HepG2 (cell line): ENCODE measurements at regions not wholly inside any gene's neighbourhood (a gene's known extent, or its start where the extent isn't known, plus 50 kb on each side); places are given as distances from the start of the nearest gene placed in this dataset.

Experiments
- ATAC-seq: fragments of 200-7000 bp; cut with Tn5 transposase; 3 replicates; pipeline ENCODE4 v1.9.1; 2020; ENCODE audit warnings: mild to moderate bottlenecking, moderate library complexity
- BruUV-seq: library from RNA; stranded (reverse); fragments of 400-500 nt; replicated peaks from 2 replicates; lab custom pipeline; 2021; lab: Mats Ljungman, UMichigan
- CTCF ChIA-PET: fragments of 300-600 bp; formaldehyde crosslinking; extraction: SDS; loops from one replicate; lab custom pipeline; 2021; ENCODE audit warnings: low total read pairs, inconsistent platforms, low intra/inter-chr PET ratio; lab: Yijun Ruan, JAX
- POLR2A ChIA-PET: fragments of 350-600 bp; sonication (Branson Sonifier 250); formaldehyde crosslinking; loops from one replicate; lab custom pipeline; 2020; ENCODE audit warnings: antibody characterized with exemption, inconsistent platforms; lab: Yijun Ruan, JAX
- DNase-seq: peaks from one replicate; pipeline ENCODE4 v3.0.0-alpha.2; 2015; ENCODE audit warnings: low spot score
- FAIRE-seq: peaks from 3 replicates; lab custom pipeline; 2011; peaks lifted over from hg19 to GRCh38; lab: Jason Lieb, UNC
- H2AFZ ChIP-seq: one replicate; pipeline ENCODE4 v1.6.1; 2011; ENCODE audit warnings: low read length, inconsistent platforms
- H3K27ac ChIP-seq: fragments of 300-600 bp; 3 replicates; pipeline ENCODE4 v1.8.0; 2011; ENCODE audit warnings: mixed run types, mild to moderate bottlenecking, mixed read lengths, low read length, inconsistent platforms; ENCODE audit not compliant: insufficient read depth; ENCODE audit errors: extremely low read length
- H3K27me3 ChIP-seq, 2 experiments: fragments of 200-600 bp in 1 of 2; 2 replicates in 1 of 2; 3 replicates in 1 of 2; pipeline versions ENCODE4 v1.6.0 to v1.8.0; 2011; ENCODE audit warnings: low read length in 2 of 2, mild to moderate bottlenecking in 2 of 2, moderate library complexity in 2 of 2, inconsistent platforms in 1 of 2; ENCODE audit not compliant: insufficient read depth in 2 of 2, control insufficient read depth in 1 of 2
- H3K36me3 ChIP-seq, 2 experiments: fragments of 200-600 bp in 1 of 2; replicated peaks in 1 of 2; 2 replicates in 1 of 2; 3 replicates in 1 of 2; pipeline versions ENCODE4 v1.5.1 to v1.8.0; 2011; ENCODE audit warnings: low read length in 2 of 2, inconsistent platforms in 1 of 2; ENCODE audit not compliant: insufficient read depth in 2 of 2, control insufficient read depth in 1 of 2
- H3K4me1 ChIP-seq: 2 replicates; pipeline ENCODE4 v1.5.1; 2012; ENCODE audit warnings: low read length, inconsistent platforms; ENCODE audit not compliant: insufficient read depth
- H3K4me2 ChIP-seq: 2 replicates; pipeline ENCODE4 v1.6.0; 2011; ENCODE audit warnings: low read depth, low read length, inconsistent platforms
- H3K4me3 ChIP-seq, 3 experiments: fragments of 200-600 bp in 1 of 3; sonication (generic), shearing (Covaris generic) in 1 of 3; replicated peaks in 1 of 3; 2 replicates each; pipeline ENCODE4 v1.5.1; 2011 to 2016; ENCODE audit warnings: low read length in 3 of 3, inconsistent platforms in 2 of 3, low read depth in 2 of 3, mild to moderate bottlenecking in 2 of 3, control low read depth in 1 of 3, mixed read lengths in 1 of 3; ENCODE audit not compliant: insufficient read depth in 1 of 3
- H3K79me2 ChIP-seq: one replicate; pipeline ENCODE4 v1.6.1; 2011; ENCODE audit warnings: low read length, inconsistent platforms; ENCODE audit not compliant: insufficient read depth
- H3K9ac ChIP-seq: 2 replicates; pipeline ENCODE4 v1.6.0; 2011; ENCODE audit warnings: mild to moderate bottlenecking, low read depth, low read length, inconsistent platforms; ENCODE audit not compliant: insufficient read depth
- H3K9me3 ChIP-seq: 2 replicates; pipeline ENCODE4 v1.5.1; 2012; ENCODE audit warnings: mild to moderate bottlenecking, low read length
- H4K20me1 ChIP-seq: 2 replicates; pipeline ENCODE4 v1.6.0; 2011; ENCODE audit warnings: inconsistent platforms, mild to moderate bottlenecking, low read length, moderate library complexity; ENCODE audit not compliant: insufficient read depth
- ARNT2 ChIP-seq: sonication (generic); formaldehyde crosslinking; IDR thresholded peaks from 2 replicates; pipeline ENCODE4 v1.8.0; 2022; ENCODE audit warnings: mild to moderate bottlenecking, low read depth, missing genetic modification reagents, moderate library complexity
- CREB1 ChIP-seq, 2 experiments: fragments of 450-650 bp in 1 of 2; IDR thresholded peaks; 2 replicates each; pipeline ENCODE4 v1.6.1; 2016 to 2017; ENCODE audit warnings: control low read depth in 1 of 2, mild to moderate bottlenecking in 1 of 2, missing compliant biosample characterization in 1 of 2, missing genetic modification characterization in 1 of 2
- ELF4 ChIP-seq: sonication (generic); formaldehyde crosslinking; IDR thresholded peaks from 2 replicates; pipeline ENCODE4 v1.5.0; 2020; ENCODE audit warnings: missing genetic modification reagents, mild to moderate bottlenecking, moderate library complexity, borderline replicate concordance
- NONO ChIP-seq, 2 experiments: fragments of 450-650 bp in 1 of 2; sonication (generic) in 1 of 2; formaldehyde crosslinking in 1 of 2; IDR thresholded peaks in 1 of 2; conservative IDR thresholded peaks in 1 of 2; 2 replicates each; pipeline versions ENCODE4 v1.6.1 to v1.8.0; 2017 to 2022; ENCODE audit warnings: mild to moderate bottlenecking in 1 of 2, missing genetic modification reagents in 1 of 2, moderate library complexity in 1 of 2
- PBX2 ChIP-seq: IDR thresholded peaks from 2 replicates; pipeline ENCODE4 v1.6.1; 2016; ENCODE audit warnings: control low read depth
- RELA ChIP-seq: sonication (generic); formaldehyde crosslinking; IDR thresholded peaks from 2 replicates; pipeline ENCODE4 v1.4.0; 2020; ENCODE audit warnings: missing genetic modification reagents
- TGIF2 ChIP-seq: IDR thresholded peaks from 2 replicates; pipeline ENCODE4 v1.6.1; 2016; ENCODE audit warnings: control low read depth, missing compliant biosample characterization
- TP53 ChIP-seq: sonication (generic); formaldehyde crosslinking; conservative IDR thresholded peaks from 2 replicates; pipeline ENCODE4 v1.4.0; 2020; ENCODE audit warnings: missing genetic modification reagents
- U2AF1 ChIP-seq: fragments of 200-400 bp; formaldehyde crosslinking; optimal IDR thresholded peaks from 2 replicates; pipeline ENCODE3; 2017; ENCODE audit warnings: mild to moderate bottlenecking, low read depth, low read length
- ZNF143 ChIP-seq: sonication (generic); formaldehyde crosslinking; IDR thresholded peaks from 2 replicates; pipeline ENCODE4 v1.4.0; 2020; ENCODE audit warnings: missing genetic modification reagents
- ZNF468 ChIP-seq: sonication (generic); formaldehyde crosslinking; IDR thresholded peaks from 2 replicates; pipeline ENCODE4 v1.8.0; 2022; ENCODE audit warnings: mild to moderate bottlenecking, moderate library complexity, missing genetic modification reagents
- WGBS: methylation state at CpG from one replicate; pipeline ENCODE4 v1.1.6; 2017; ENCODE audit warnings: low lambda C conversion rate; 5-methylcytosine and 5-hydroxymethylcytosine counted together
- in situ Hi-C: cut with HindIII; loops from 2 replicates; pipeline ENCODE4 v1.10.0; 2017; ENCODE audit warnings: low pct_unique_long_range_greater_than_20kb; ENCODE audit not compliant: extremely low pct_ligation_motif_present
- intact Hi-C: fragments of 100-400 bp; cut with micrococcal nuclease; formaldehyde crosslinking; loops from one replicate; pipeline ENCODE4 v1.10.0; 2022; ENCODE audit not compliant: unreplicated experiment
- TF ChIP-seq, protein P1 (sequence below): sonication (generic); formaldehyde crosslinking; IDR thresholded peaks from 2 replicates; pipeline ENCODE4 v1.5.0; 2020; ENCODE audit warnings: missing genetic modification reagents
- TF ChIP-seq, protein P2 (sequence below), 2 experiments: fragments of 450-650 bp in 1 of 2; sonication (generic) in 1 of 2; formaldehyde crosslinking in 1 of 2; IDR thresholded peaks; 2 replicates each; pipeline versions ENCODE4 v1.6.1 to v1.8.0; 2016 to 2022; ENCODE audit warnings: antibody characterized with exemption in 1 of 2, mild to moderate bottlenecking in 1 of 2, missing genetic modification reagents in 1 of 2

DNA sequence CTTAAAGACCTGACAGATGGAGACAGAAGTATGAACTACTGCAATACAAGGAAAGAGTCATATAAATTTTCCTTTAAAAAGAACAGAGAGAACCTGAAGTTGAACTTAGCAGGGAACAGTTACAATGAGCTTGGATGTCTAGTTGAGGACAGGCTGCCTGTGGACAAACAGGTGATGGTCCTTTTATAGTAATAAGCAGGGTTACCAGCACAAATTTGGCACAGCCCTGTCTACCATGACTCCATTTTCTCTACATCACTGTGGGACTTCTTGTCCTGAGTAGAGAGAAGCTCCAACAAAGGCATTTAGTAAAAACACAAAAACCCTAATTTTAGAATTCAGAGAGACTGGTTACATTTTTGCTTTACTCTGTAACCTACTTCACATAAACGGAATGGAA is 448.1 kb downstream of the PLCL1 start:
- BruUV-seq: no TSS peak
- H3K9me3 ChIP-seq: no peaks in the 10 kb centered on the region
- TF ChIP-seq PBX2 (no peak), NONO (IDR thresholded peaks at IDR 0.05) (no peak), NONO (CRISPR knock-in tag; conservative IDR thresholded peaks at IDR 0.05) (no peak), ELF4 (CRISPR knock-in tag) (no peak), RELA (no peak), TGIF2 (CRISPR knock-in tag) (no peak), TP53 (CRISPR knock-in tag) (no peak), ZNF468 (CRISPR knock-in tag) (no peak), ZNF143 (CRISPR knock-in tag) (no peak), CREB1 (IDR thresholded peaks at IDR 0.05) (no peak), CREB1 (CRISPR knock-in tag; IDR thresholded peaks at IDR 0.05) (no peak), ARNT2 (CRISPR knock-in tag) (no peak), U2AF1 (no peak)
- TF ChIP-seq, protein P1, sequence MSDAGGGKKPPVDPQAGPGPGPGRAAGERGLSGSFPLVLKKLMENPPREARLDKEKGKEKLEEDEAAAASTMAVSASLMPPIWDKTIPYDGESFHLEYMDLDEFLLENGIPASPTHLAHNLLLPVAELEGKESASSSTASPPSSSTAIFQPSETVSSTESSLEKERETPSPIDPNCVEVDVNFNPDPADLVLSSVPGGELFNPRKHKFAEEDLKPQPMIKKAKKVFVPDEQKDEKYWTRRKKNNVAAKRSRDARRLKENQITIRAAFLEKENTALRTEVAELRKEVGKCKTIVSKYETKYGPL (CRISPR knock-in tag): no peak
- TF ChIP-seq, protein P2, sequence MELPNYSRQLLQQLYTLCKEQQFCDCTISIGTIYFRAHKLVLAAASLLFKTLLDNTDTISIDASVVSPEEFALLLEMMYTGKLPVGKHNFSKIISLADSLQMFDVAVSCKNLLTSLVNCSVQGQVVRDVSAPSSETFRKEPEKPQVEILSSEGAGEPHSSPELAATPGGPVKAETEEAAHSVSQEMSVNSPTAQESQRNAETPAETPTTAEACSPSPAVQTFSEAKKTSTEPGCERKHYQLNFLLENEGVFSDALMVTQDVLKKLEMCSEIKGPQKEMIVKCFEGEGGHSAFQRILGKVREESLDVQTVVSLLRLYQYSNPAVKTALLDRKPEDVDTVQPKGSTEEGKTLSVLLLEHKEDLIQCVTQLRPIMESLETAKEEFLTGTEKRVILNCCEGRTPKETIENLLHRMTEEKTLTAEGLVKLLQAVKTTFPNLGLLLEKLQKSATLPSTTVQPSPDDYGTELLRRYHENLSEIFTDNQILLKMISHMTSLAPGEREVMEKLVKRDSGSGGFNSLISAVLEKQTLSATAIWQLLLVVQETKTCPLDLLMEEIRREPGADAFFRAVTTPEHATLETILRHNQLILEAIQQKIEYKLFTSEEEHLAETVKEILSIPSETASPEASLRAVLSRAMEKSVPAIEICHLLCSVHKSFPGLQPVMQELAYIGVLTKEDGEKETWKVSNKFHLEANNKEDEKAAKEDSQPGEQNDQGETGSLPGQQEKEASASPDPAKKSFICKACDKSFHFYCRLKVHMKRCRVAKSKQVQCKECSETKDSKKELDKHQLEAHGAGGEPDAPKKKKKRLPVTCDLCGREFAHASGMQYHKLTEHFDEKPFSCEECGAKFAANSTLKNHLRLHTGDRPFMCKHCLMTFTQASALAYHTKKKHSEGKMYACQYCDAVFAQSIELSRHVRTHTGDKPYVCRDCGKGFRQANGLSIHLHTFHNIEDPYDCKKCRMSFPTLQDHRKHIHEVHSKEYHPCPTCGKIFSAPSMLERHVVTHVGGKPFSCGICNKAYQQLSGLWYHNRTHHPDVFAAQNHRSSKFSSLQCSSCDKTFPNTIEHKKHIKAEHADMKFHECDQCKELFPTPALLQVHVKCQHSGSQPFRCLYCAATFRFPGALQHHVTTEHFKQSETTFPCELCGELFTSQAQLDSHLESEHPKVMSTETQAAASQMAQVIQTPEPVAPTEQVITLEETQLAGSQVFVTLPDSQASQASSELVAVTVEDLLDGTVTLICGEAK (IDR thresholded peaks at IDR 0.05): no peak
- TF ChIP-seq, protein P2 (CRISPR knock-in tag; IDR thresholded peaks at IDR 0.05): no peak
- no peak overlapping the region for H2AFZ ChIP-seq
- H3K27ac ChIP-seq: no peak overlapping the region
- H3K4me1 ChIP-seq: no peaks in the 10 kb centered on the region
- no peaks in the 10 kb centered on the region for H3K27me3 ChIP-seq
- no peak overlapping the region for H3K4me3 ChIP-seq
- intact Hi-C loops (no loop called here), in situ Hi-C loops (no loop called here)
- WGBS: 0% methylated on average over 1 of the region's 1 CpG
- CTCF ChIA-PET: no interaction called here
- FAIRE-seq (no peak), ATAC-seq (no peak), DNase-seq (no peak)
- H3K36me3 ChIP-seq: no peaks in the 10 kb centered on the region
- no peaks in the 10 kb centered on the region for H3K79me2 ChIP-seq
- H4K20me1 ChIP-seq: no peaks in the 10 kb centered on the region
- H3K4me2 ChIP-seq: no peak overlapping the region
- POLR2A ChIA-PET: no interaction called here
- H3K9ac ChIP-seq: no peak overlapping the region
